IPS-20b (cell line): ENCODE measurements at regions not wholly inside any gene's neighbourhood (a gene's known extent, or its start where the extent isn't known, plus 50 kb on each side); places are given as distances from the start of the nearest gene placed in this dataset.
"Not testable (repeated sequence)": the region's sequence is repeated elsewhere in the genome, so short reads cannot be mapped to it uniquely, and the experiment has no call there.

ENCODE experiments used
- H3K27ac ChIP-seq: one replicate; pipeline ENCODE4 v1.5.1; 2013; ENCODE audit warnings: low read length
- H3K27me3 ChIP-seq: 2 replicates; pipeline ENCODE4 v1.6.1; 2013; ENCODE audit warnings: mild to moderate bottlenecking, low read length, inconsistent platforms; ENCODE audit not compliant: insufficient read depth
- H3K36me3 ChIP-seq: 2 replicates; pipeline ENCODE4 v1.6.1; 2013; ENCODE audit warnings: low read depth, mild to moderate bottlenecking, inconsistent platforms, low read length, moderate library complexity; ENCODE audit not compliant: insufficient read depth
- H3K4me1 ChIP-seq: 2 replicates; pipeline ENCODE4 v1.6.1; 2013; ENCODE audit warnings: mild to moderate bottlenecking, control low read depth, inconsistent platforms, low read length, moderate library complexity; ENCODE audit not compliant: insufficient read depth
- H3K4me3 ChIP-seq: 2 replicates; pipeline ENCODE4 v1.5.1; 2013; ENCODE audit warnings: mild to moderate bottlenecking, low read length, inconsistent platforms
- H3K9ac ChIP-seq: 2 replicates; pipeline ENCODE4 v1.6.1; 2013; ENCODE audit warnings: low read depth, mild to moderate bottlenecking, inconsistent platforms, low read length, moderate library complexity
- H3K9me3 ChIP-seq: 2 replicates; pipeline ENCODE4 v1.6.1; 2013; ENCODE audit warnings: mild to moderate bottlenecking, low read depth, low read length, inconsistent platforms; ENCODE audit not compliant: insufficient read depth

GRCh38 chr22:35159343-35159742 lies 93.4 kb downstream of the ISX start:
- H3K4me1 ChIP-seq: peaks cover 4% of the 10 kb centered on the region; the same call in 1 of the 2 replicates
- H3K27me3 ChIP-seq: no peaks in the 10 kb centered on the region
- H3K4me3 ChIP-seq: no peak overlapping the region
- H3K27ac ChIP-seq: no peak overlapping the region
- no peaks in the 10 kb centered on the region for H3K9me3 ChIP-seq
- H3K9ac ChIP-seq: no peak overlapping the region
- H3K36me3 ChIP-seq: no peaks in the 10 kb centered on the region

- peaks cover under 1% of the 10 kb centered on the region; the same call in 1 of the 2 replicates for H3K9me3 ChIP-seq
- H3K27ac ChIP-seq: no peak overlapping the region
- H3K4me3 ChIP-seq: no peak overlapping the region
- H3K4me1 ChIP-seq: no peaks in the 10 kb centered on the region; the same call in 1 of the 2 replicates
- H3K9ac ChIP-seq: no peak overlapping the region
- H3K36me3 ChIP-seq: no peaks in the 10 kb centered on the region
- no peaks in the 10 kb centered on the region for H3K27me3 ChIP-seq
Measured at GRCh38 chr22:35160268-35160667, 94.3 kb downstream of the ISX start.

- not testable (repeated sequence) for H3K4me1 ChIP-seq, H3K27ac ChIP-seq, H3K4me3 ChIP-seq, H3K9ac ChIP-seq, H3K9me3 ChIP-seq, H3K36me3 ChIP-seq, H3K27me3 ChIP-seq
Measured at GRCh38 chr22:35165896-35166295, 91.4 kb upstream of the HMGXB4 start.

- Histone ChIP-seq H3K27me3 (no peaks in the 10 kb centered on the region; the same call in 1 of the 2 replicates), H3K27ac (no peak overlapping the region), H3K4me1 (no peaks in the 10 kb centered on the region)
Measured at GRCh38 chr22:35170716-35171697, 86.3 kb upstream of the HMGXB4 start.

GRCh38 chr22:35172442-35172841 lies 84.9 kb upstream of the HMGXB4 start:
- Histone ChIP-seq H3K4me1 (no peaks in the 10 kb centered on the region), H3K27me3 (no peaks in the 10 kb centered on the region; the same call in 1 of the 2 replicates), H3K9me3 (no peaks in the 10 kb centered on the region), H3K36me3 (no peaks in the 10 kb centered on the region), H3K27ac (no peak overlapping the region), H3K9ac (no peak overlapping the region), H3K4me3 (no peak overlapping the region)

More at GRCh38 chr22:35170716-35171697, 86.3 kb upstream of the HMGXB4 start:
- no peak overlapping the region for H3K9ac ChIP-seq
- no peaks in the 10 kb centered on the region for H3K36me3 ChIP-seq
- no peaks in the 10 kb centered on the region; the same call in 1 of the 2 replicates for H3K9me3 ChIP-seq
- no peak overlapping the region for H3K4me3 ChIP-seq

- Histone ChIP-seq H3K27ac (no peak overlapping the region), H3K9me3 (no peaks in the 10 kb centered on the region)
Measured at GRCh38 chr22:35173655-35174054, 83.6 kb upstream of the HMGXB4 start.

GRCh38 chr22:35174401-35175038 lies 82.8 kb upstream of the HMGXB4 start:
- no peak overlapping the region for H3K4me3 ChIP-seq
- no peaks in the 10 kb centered on the region for H3K9me3 ChIP-seq
- no peaks in the 10 kb centered on the region for H3K4me1 ChIP-seq
- no peak overlapping the region for H3K9ac ChIP-seq
- H3K27ac ChIP-seq: no peak overlapping the region
- no peaks in the 10 kb centered on the region for H3K36me3 ChIP-seq
- no peaks in the 10 kb centered on the region; the same call in 1 of the 2 replicates for H3K27me3 ChIP-seq

More at GRCh38 chr22:35173655-35174054, 83.6 kb upstream of the HMGXB4 start:
- H3K36me3 ChIP-seq: no peaks in the 10 kb centered on the region
- H3K27me3 ChIP-seq: no peaks in the 10 kb centered on the region; the same call in 1 of the 2 replicates
- H3K4me3 ChIP-seq: no peak overlapping the region
- no peaks in the 10 kb centered on the region for H3K4me1 ChIP-seq
- no peak overlapping the region for H3K9ac ChIP-seq

GRCh38 chr22:35175392-35175791 lies 81.9 kb upstream of the HMGXB4 start:
- H3K4me1 ChIP-seq: no peaks in the 10 kb centered on the region
- H3K27me3 ChIP-seq: no peaks in the 10 kb centered on the region; the same call in 1 of the 2 replicates
- H3K9me3 ChIP-seq: no peaks in the 10 kb centered on the region
- H3K9ac ChIP-seq: no peak overlapping the region
- H3K4me3 ChIP-seq: no peak overlapping the region
- H3K36me3 ChIP-seq: no peaks in the 10 kb centered on the region
- no peak overlapping the region for H3K27ac ChIP-seq

GRCh38 chr22:35177811-35178210 lies 79.5 kb upstream of the HMGXB4 start:
- Histone ChIP-seq H3K4me3 (no peak overlapping the region), H3K9ac (no peak overlapping the region), H3K27ac (no peak overlapping the region), H3K36me3 (no peaks in the 10 kb centered on the region), H3K27me3 (no peaks in the 10 kb centered on the region; the same call in 1 of the 2 replicates), H3K4me1 (no peaks in the 10 kb centered on the region), H3K9me3 (no peaks in the 10 kb centered on the region)

- H3K36me3 ChIP-seq: no peaks in the 10 kb centered on the region
- H3K4me1 ChIP-seq: no peaks in the 10 kb centered on the region
- no peak overlapping the region for H3K27ac ChIP-seq
- peaks cover 3% of the 10 kb centered on the region; the same call in 1 of the 2 replicates for H3K9me3 ChIP-seq
- no peak overlapping the region for H3K9ac ChIP-seq
- H3K4me3 ChIP-seq: no peak overlapping the region
- no peaks in the 10 kb centered on the region for H3K27me3 ChIP-seq
Measured at GRCh38 chr22:35178446-35178845, 78.8 kb upstream of the HMGXB4 start.

- peaks cover 5% of the 10 kb centered on the region; the same call in 1 of the 2 replicates for H3K9me3 ChIP-seq
Measured at GRCh38 chr22:35183917-35184316, 73.4 kb upstream of the HMGXB4 start.

More at GRCh38 chr22:35183917-35184316, 73.4 kb upstream of the HMGXB4 start:
- Histone ChIP-seq H3K9ac (no peak overlapping the region), H3K36me3 (no peaks in the 10 kb centered on the region), H3K4me3 (no peak overlapping the region), H3K4me1 (no peaks in the 10 kb centered on the region), H3K27ac (no peak overlapping the region), H3K27me3 (no peaks in the 10 kb centered on the region)
